ENCODE measurements at regions not wholly inside any gene's neighbourhood (a gene's known extent, or its start where the extent isn't known, plus 50 kb on each side); places are given as distances from the start of the nearest gene placed in this dataset.

DNA sequence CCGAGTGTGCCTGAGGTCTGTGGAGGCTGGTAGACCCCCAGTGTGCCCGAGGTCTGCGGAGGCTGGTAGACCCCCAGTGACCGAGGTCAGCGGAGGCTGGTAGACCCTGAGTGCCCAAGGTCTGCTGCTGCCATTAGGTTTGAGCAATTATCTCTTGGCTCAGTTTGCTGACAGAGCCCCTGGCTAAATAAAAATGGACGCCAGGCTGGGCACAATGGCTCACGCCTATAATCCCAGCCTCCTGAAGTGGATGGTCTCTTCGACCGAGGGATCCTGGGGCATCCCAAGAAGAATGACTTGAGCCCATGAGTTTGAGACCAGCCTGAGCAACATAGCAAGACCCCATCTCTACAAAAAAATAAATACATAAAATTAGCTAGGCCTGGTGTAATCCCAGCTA, 98.7 kb upstream of the ZNF469 start:
- TF ChIP-seq, protein P1, sequence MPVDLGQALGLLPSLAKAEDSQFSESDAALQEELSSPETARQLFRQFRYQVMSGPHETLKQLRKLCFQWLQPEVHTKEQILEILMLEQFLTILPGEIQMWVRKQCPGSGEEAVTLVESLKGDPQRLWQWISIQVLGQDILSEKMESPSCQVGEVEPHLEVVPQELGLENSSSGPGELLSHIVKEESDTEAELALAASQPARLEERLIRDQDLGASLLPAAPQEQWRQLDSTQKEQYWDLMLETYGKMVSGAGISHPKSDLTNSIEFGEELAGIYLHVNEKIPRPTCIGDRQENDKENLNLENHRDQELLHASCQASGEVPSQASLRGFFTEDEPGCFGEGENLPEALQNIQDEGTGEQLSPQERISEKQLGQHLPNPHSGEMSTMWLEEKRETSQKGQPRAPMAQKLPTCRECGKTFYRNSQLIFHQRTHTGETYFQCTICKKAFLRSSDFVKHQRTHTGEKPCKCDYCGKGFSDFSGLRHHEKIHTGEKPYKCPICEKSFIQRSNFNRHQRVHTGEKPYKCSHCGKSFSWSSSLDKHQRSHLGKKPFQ (tag by site-specific recombination; IDR thresholded peaks at IDR 0.05): no peak
- TF ChIP-seq, protein P2, sequence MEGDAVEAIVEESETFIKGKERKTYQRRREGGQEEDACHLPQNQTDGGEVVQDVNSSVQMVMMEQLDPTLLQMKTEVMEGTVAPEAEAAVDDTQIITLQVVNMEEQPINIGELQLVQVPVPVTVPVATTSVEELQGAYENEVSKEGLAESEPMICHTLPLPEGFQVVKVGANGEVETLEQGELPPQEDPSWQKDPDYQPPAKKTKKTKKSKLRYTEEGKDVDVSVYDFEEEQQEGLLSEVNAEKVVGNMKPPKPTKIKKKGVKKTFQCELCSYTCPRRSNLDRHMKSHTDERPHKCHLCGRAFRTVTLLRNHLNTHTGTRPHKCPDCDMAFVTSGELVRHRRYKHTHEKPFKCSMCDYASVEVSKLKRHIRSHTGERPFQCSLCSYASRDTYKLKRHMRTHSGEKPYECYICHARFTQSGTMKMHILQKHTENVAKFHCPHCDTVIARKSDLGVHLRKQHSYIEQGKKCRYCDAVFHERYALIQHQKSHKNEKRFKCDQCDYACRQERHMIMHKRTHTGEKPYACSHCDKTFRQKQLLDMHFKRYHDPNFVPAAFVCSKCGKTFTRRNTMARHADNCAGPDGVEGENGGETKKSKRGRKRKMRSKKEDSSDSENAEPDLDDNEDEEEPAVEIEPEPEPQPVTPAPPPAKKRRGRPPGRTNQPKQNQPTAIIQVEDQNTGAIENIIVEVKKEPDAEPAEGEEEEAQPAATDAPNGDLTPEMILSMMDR (tag by site-specific recombination; IDR thresholded peaks at IDR 0.05): no peak
- TF ChIP-seq ZNF558 (tag by site-specific recombination; IDR thresholded peaks at IDR 0.05): no peak
- TF ChIP-seq, protein P3, sequence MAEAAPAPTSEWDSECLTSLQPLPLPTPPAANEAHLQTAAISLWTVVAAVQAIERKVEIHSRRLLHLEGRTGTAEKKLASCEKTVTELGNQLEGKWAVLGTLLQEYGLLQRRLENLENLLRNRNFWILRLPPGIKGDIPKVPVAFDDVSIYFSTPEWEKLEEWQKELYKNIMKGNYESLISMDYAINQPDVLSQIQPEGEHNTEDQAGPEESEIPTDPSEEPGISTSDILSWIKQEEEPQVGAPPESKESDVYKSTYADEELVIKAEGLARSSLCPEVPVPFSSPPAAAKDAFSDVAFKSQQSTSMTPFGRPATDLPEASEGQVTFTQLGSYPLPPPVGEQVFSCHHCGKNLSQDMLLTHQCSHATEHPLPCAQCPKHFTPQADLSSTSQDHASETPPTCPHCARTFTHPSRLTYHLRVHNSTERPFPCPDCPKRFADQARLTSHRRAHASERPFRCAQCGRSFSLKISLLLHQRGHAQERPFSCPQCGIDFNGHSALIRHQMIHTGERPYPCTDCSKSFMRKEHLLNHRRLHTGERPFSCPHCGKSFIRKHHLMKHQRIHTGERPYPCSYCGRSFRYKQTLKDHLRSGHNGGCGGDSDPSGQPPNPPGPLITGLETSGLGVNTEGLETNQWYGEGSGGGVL (tag by site-specific recombination; IDR thresholded peaks at IDR 0.05): no peak
- TF ChIP-seq MYNN (tag by site-specific recombination; IDR thresholded peaks at IDR 0.05; ENCODE audit: borderline replicate concordance): no peak
- TF ChIP-seq, protein P4, sequence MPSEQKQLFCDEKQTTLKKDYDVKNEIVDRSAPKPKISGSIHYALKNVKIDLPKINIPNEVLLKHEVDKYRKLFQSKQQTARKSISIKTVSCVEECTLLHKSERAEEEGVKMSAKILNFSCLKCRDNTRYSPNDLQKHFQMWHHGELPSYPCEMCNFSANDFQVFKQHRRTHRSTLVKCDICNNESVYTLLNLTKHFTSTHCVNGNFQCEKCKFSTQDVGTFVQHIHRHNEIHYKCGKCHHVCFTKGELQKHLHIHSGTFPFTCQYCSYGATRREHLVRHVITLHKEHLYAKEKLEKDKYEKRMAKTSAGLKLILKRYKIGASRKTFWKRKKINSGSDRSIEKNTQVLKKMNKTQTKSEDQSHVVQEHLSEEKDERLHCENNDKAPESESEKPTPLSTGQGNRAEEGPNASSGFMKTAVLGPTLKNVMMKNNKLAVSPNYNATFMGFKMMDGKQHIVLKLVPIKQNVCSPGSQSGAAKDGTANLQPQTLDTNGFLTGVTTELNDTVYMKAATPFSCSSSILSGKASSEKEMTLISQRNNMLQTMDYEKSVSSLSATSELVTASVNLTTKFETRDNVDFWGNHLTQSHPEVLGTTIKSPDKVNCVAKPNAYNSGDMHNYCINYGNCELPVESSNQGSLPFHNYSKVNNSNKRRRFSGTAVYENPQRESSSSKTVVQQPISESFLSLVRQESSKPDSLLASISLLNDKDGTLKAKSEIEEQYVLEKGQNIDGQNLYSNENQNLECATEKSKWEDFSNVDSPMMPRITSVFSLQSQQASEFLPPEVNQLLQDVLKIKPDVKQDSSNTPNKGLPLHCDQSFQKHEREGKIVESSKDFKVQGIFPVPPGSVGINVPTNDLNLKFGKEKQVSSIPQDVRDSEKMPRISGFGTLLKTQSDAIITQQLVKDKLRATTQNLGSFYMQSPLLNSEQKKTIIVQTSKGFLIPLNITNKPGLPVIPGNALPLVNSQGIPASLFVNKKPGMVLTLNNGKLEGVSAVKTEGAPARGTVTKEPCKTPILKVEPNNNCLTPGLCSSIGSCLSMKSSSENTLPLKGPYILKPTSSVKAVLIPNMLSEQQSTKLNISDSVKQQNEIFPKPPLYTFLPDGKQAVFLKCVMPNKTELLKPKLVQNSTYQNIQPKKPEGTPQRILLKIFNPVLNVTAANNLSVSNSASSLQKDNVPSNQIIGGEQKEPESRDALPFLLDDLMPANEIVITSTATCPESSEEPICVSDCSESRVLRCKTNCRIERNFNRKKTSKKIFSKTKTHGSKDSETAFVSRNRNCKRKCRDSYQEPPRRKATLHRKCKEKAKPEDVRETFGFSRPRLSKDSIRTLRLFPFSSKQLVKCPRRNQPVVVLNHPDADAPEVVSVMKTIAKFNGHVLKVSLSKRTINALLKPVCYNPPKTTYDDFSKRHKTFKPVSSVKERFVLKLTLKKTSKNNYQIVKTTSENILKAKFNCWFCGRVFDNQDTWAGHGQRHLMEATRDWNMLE (tag by site-specific recombination; conservative IDR thresholded peaks at IDR 0.05; ENCODE audit: low read depth): no peak
- no peak for TF ChIP-seq ZNF394 (tag by site-specific recombination; IDR thresholded peaks at IDR 0.05; ENCODE audit: borderline replicate concordance)
- TF ChIP-seq, protein P5, sequence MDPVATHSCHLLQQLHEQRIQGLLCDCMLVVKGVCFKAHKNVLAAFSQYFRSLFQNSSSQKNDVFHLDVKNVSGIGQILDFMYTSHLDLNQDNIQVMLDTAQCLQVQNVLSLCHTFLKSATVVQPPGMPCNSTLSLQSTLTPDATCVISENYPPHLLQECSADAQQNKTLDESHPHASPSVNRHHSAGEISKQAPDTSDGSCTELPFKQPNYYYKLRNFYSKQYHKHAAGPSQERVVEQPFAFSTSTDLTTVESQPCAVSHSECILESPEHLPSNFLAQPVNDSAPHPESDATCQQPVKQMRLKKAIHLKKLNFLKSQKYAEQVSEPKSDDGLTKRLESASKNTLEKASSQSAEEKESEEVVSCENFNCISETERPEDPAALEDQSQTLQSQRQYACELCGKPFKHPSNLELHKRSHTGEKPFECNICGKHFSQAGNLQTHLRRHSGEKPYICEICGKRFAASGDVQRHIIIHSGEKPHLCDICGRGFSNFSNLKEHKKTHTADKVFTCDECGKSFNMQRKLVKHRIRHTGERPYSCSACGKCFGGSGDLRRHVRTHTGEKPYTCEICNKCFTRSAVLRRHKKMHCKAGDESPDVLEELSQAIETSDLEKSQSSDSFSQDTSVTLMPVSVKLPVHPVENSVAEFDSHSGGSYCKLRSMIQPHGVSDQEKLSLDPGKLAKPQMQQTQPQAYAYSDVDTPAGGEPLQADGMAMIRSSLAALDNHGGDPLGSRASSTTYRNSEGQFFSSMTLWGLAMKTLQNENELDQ (tag by site-specific recombination; IDR thresholded peaks at IDR 0.05; ENCODE audit: low read depth): no peak
